IMR-90 (cell line): ENCODE measurements at regions not wholly inside any gene's neighbourhood (a gene's known extent, or its start where the extent isn't known, plus 50 kb on each side); places are given as distances from the start of the nearest gene placed in this dataset.

ENCODE experiments used
- ATAC-seq: fragments of 200-7000 bp; cut with Tn5 transposase; 2 replicates; pipeline ENCODE4 v1.9.1; 2020; ENCODE audit warnings: low read depth, mild to moderate bottlenecking, moderate library complexity
- BruUV-seq: library from RNA; stranded (reverse); fragments of 400-500 nt; replicated peaks from 2 replicates; lab custom pipeline; 2021; lab: Mats Ljungman, UMichigan
- CTCF ChIA-PET: fragments of 300-600 bp; formaldehyde crosslinking; extraction: SDS; loops from one replicate; lab custom pipeline; 2021; ENCODE audit warnings: antibody characterized with exemption; lab: Yijun Ruan, JAX
- POLR2A ChIA-PET: fragments of 300-600 bp; sonication (Branson Sonifier 250); formaldehyde crosslinking; loops from one replicate; lab custom pipeline; 2022; ENCODE audit warnings: antibody characterized with exemption; ENCODE audit not compliant: unreplicated experiment; lab: Charles Lee
- DNase-seq: peaks from one replicate; pipeline ENCODE4 v3.0.0; 2013
- H2AFZ ChIP-seq: replicated peaks from 2 replicates; pipeline ENCODE3; 2013; ENCODE audit warnings: low read length, mild to moderate bottlenecking; ENCODE audit not compliant: poor library complexity
- H2AK5ac ChIP-seq: 2 replicates; pipeline ENCODE4 v1.6.1; 2013; ENCODE audit warnings: low read depth, low read length, inconsistent platforms
- H2AK9ac ChIP-seq: replicated peaks from 2 replicates; pipeline ENCODE3; 2013; ENCODE audit warnings: mild to moderate bottlenecking, low read depth, low read length, moderate library complexity; ENCODE audit not compliant: poor library complexity
- H2BK120ac ChIP-seq: 2 replicates; pipeline ENCODE4 v1.6.1; 2013; ENCODE audit warnings: low read depth, low read length, inconsistent platforms
- H2BK15ac ChIP-seq: 3 replicates; pipeline ENCODE4 v1.6.1; 2013; ENCODE audit warnings: low read depth, low read length, inconsistent platforms
- H2BK20ac ChIP-seq: 2 replicates; pipeline ENCODE4 v1.6.1; 2013; ENCODE audit warnings: low read depth, mild to moderate bottlenecking, inconsistent platforms, low read length, moderate library complexity
- H2BK5ac ChIP-seq: 2 replicates; pipeline ENCODE4 v1.6.1; 2013; ENCODE audit warnings: mild to moderate bottlenecking, low read depth, low read length, inconsistent platforms; ENCODE audit not compliant: poor library complexity, severe bottlenecking
- H3K14ac ChIP-seq: replicated peaks from 2 replicates; pipeline ENCODE4 v1.6.1; 2013; ENCODE audit warnings: low read depth, low read length, inconsistent platforms
- H3K18ac ChIP-seq: 2 replicates; pipeline ENCODE4 v1.6.1; 2013; ENCODE audit warnings: low read depth, low read length, control low read depth
- H3K23ac ChIP-seq: 2 replicates; pipeline ENCODE4 v1.6.1; 2013; ENCODE audit warnings: low read depth, low read length, inconsistent platforms
- H3K27ac ChIP-seq: 2 replicates; pipeline ENCODE4 v1.5.1; 2013; ENCODE audit warnings: mild to moderate bottlenecking, control low read depth, low read length; ENCODE audit not compliant: insufficient read depth
- H3K27me3 ChIP-seq: 2 replicates; pipeline ENCODE4 v1.6.1; 2013; ENCODE audit warnings: low read length; ENCODE audit not compliant: control insufficient read depth, insufficient read depth
- H3K36me3 ChIP-seq: 2 replicates; pipeline ENCODE4 v1.6.1; 2013; ENCODE audit warnings: low read length, mixed read lengths; ENCODE audit not compliant: control insufficient read depth, insufficient read depth
- H3K4ac ChIP-seq: 2 replicates; pipeline ENCODE4 v1.6.1; 2013; ENCODE audit warnings: low read depth, low read length, inconsistent platforms
- H3K4me1 ChIP-seq: 2 replicates; pipeline ENCODE4 v1.6.1; 2013; ENCODE audit warnings: low read length, mixed read lengths; ENCODE audit not compliant: control insufficient read depth, insufficient read depth
- H3K4me2 ChIP-seq: 2 replicates; pipeline ENCODE4 v1.6.1; 2013; ENCODE audit warnings: low read depth, mild to moderate bottlenecking, control low read depth, low read length, moderate library complexity
- H3K4me3 ChIP-seq: 2 replicates; pipeline ENCODE4 v1.5.1; 2013; ENCODE audit warnings: low read depth, mild to moderate bottlenecking, control low read depth, low read length, moderate library complexity; ENCODE audit not compliant: insufficient read depth
- H3K56ac ChIP-seq: 2 replicates; pipeline ENCODE4 v1.6.1; 2013; ENCODE audit warnings: low read length, inconsistent platforms; ENCODE audit not compliant: insufficient read depth; ENCODE audit errors: extremely low read depth
- H3K79me1 ChIP-seq, 2 experiments: 2 replicates each; pipeline ENCODE4 v1.6.1; 2013; ENCODE audit warnings: low read length in 2 of 2, inconsistent platforms in 1 of 2, low read depth in 1 of 2
- H3K9ac ChIP-seq: 2 replicates; pipeline ENCODE4 v1.6.1; 2013; ENCODE audit warnings: low read depth, low read length, control low read depth
- H3K9me1 ChIP-seq: 2 replicates; pipeline ENCODE4 v1.6.1; 2013; ENCODE audit warnings: low read length, inconsistent platforms; ENCODE audit not compliant: insufficient read depth
- H3K9me3 ChIP-seq: 2 replicates; pipeline ENCODE4 v1.6.1; 2013; ENCODE audit warnings: low read length; ENCODE audit not compliant: control insufficient read depth, insufficient read depth
- H4K20me1 ChIP-seq: 2 replicates; pipeline ENCODE4 v1.6.1; 2013; ENCODE audit warnings: low read length, inconsistent platforms; ENCODE audit not compliant: insufficient read depth
- H4K5ac ChIP-seq: 2 replicates; pipeline ENCODE4 v1.6.1; 2013; ENCODE audit warnings: mild to moderate bottlenecking, low read depth, low read length, control low read depth
- H4K8ac ChIP-seq, 2 experiments: 2 replicates each; pipeline ENCODE4 v1.6.1; 2013; ENCODE audit warnings: low read depth in 2 of 2, low read length in 2 of 2, control low read depth in 1 of 2, inconsistent platforms in 1 of 2
- H4K91ac ChIP-seq: 2 replicates; pipeline ENCODE4 v1.6.1; 2013; ENCODE audit warnings: low read depth, low read length, inconsistent platforms; ENCODE audit not compliant: insufficient read depth
- CHD1 ChIP-seq: IDR thresholded peaks from 2 replicates; pipeline ENCODE4 v1.6.1; 2012; ENCODE audit warnings: low read depth, low read length, improper control_type of control experiment
- MAFK ChIP-seq: IDR thresholded peaks from 2 replicates; pipeline ENCODE4 v1.6.1; 2012; ENCODE audit warnings: low read depth, low read length, improper control_type of control experiment
- NFE2L2 ChIP-seq: fragments of 150-350 bp; IDR thresholded peaks from 2 replicates; pipeline ENCODE4 v1.6.1; 2016; ENCODE audit warnings: low read depth, mild to moderate bottlenecking, low read length
- POLR2A ChIP-seq: IDR thresholded peaks from 2 replicates; pipeline ENCODE4 v1.6.1; 2012; ENCODE audit warnings: mild to moderate bottlenecking, low read depth, low read length
- RAD21 ChIP-seq: IDR thresholded peaks from 2 replicates; pipeline ENCODE4 v1.6.1; 2012; ENCODE audit warnings: low read length, improper control_type of control experiment
- RCOR1 ChIP-seq: IDR thresholded peaks from 2 replicates; pipeline ENCODE4 v1.6.1; 2012; ENCODE audit warnings: mild to moderate bottlenecking, low read length, improper control_type of control experiment; ENCODE audit not compliant: insufficient replicate concordance
- SMC3 ChIP-seq: fragments of 150-350 bp; IDR thresholded peaks from 2 replicates; pipeline ENCODE4 v1.6.1; 2016; ENCODE audit warnings: low read depth, mild to moderate bottlenecking, antibody characterized with exemption, low read length, moderate library complexity
- USF2 ChIP-seq: fragments of 150-350 bp; IDR thresholded peaks from 2 replicates; pipeline ENCODE4 v1.6.1; 2017; ENCODE audit warnings: mild to moderate bottlenecking, antibody characterized with exemption, low read length, low read depth
- WGBS, 2 experiments: methylation state at CpG; one replicate each; pipeline versions ENCODE4 v1.1.5 to v1.1.7; 2013; ENCODE audit warnings: missing lambda C conversion rate in 2 of 2; ENCODE audit not compliant: insufficient read length in 1 of 2; ENCODE audit errors: extremely low coverage in 2 of 2; 5-methylcytosine and 5-hydroxymethylcytosine counted together
- dilution Hi-C: fragments of 300-500 bp; cut with HindIII; formaldehyde crosslinking; loops from one replicate; pipeline ENCODE4 v1.14.3; 2018; ENCODE audit warnings: low sequenced_read_pairs; ENCODE audit not compliant: unreplicated experiment
- in situ Hi-C: fragments of 300-500 bp; cut with MboI; formaldehyde crosslinking; loops from 3 replicates; pipeline ENCODE4 v1.14.3; 2019; ENCODE audit warnings: low sequenced_read_pairs, inconsistent platforms, mixed read lengths
- intact Hi-C: fragments of 100-400 bp; cut with micrococcal nuclease; formaldehyde crosslinking; loops from 2 replicates; pipeline ENCODE4 v1.10.0; 2022

- no peak overlapping the region for H4K91ac ChIP-seq
- dilution Hi-C loops = no loop called here
- TF ChIP-seq NFE2L2 (no peak), RCOR1 (no peak), RAD21 (no peak), SMC3 (no peak), MAFK (no peak), USF2 (no peak), CHD1 (no peak), POLR2A (no peak)
- no peak overlapping the region for H2BK5ac ChIP-seq
- DNase-seq (no peak), ATAC-seq (no peak)
- H3K14ac ChIP-seq = no peak overlapping the region
- H3K9ac ChIP-seq = no peak overlapping the region
- no peak overlapping the region for H3K23ac ChIP-seq
- no CpG with 5 or more reads among the region's 2 CpGs for WGBS, 2 experiments
- H4K8ac ChIP-seq = no peak overlapping the region
- POLR2A ChIA-PET = no interaction called here
- no peak overlapping the region for H3K4me2 ChIP-seq
- H4K20me1 ChIP-seq = no peaks in the 10 kb centered on the region
- 0 out of 2 replicates have a peak, but pooled peaks cover 2% of the 10 kb centered on the region for H3K9me3 ChIP-seq
- H2BK120ac ChIP-seq = no peak overlapping the region
- no peak overlapping the region for H3K4me3 ChIP-seq
- no peak overlapping the region for H2BK15ac ChIP-seq
- H2AK5ac ChIP-seq = no peak overlapping the region
- H3K27me3 ChIP-seq = no peaks in the 10 kb centered on the region
- H3K9me1 ChIP-seq = no peaks in the 10 kb centered on the region
- H2BK20ac ChIP-seq = no peak overlapping the region
- H2AFZ ChIP-seq = no peak overlapping the region
- H3K27ac ChIP-seq = no peak overlapping the region
- no peak overlapping the region for H3K4ac ChIP-seq
- H4K5ac ChIP-seq = no peak overlapping the region
- no peaks in the 10 kb centered on the region for H3K4me1 ChIP-seq
- no peak overlapping the region for H3K56ac ChIP-seq
- H3K79me1 ChIP-seq = no peaks in the 10 kb centered on the region
- BruUV-seq = no TSS peak
- CTCF ChIA-PET = no interaction called here
- H2AK9ac ChIP-seq = no peak overlapping the region
- intact Hi-C loops = no loop called here
- no peaks in the 10 kb centered on the region for H3K36me3 ChIP-seq
- H3K18ac ChIP-seq = no peak overlapping the region
- in situ Hi-C loops = no loop called here
These were observed 872.1 kb downstream of the PCDH7 start for GRCh38 chr4:31592293-31592692.
